Activated naive CD4-positive, alpha-beta T cell (primary cell): ENCODE measurements at regions not wholly inside any gene's neighbourhood (a gene's known extent, or its start where the extent isn't known, plus 50 kb on each side); places are given as distances from the start of the nearest gene placed in this dataset.
A peak's percentile ranks its signal among the peaks of the same experiment; 100 is the strongest.
"Not testable (repeated sequence)": the region's sequence is repeated elsewhere in the genome, so short reads cannot be mapped to it uniquely, and the experiment has no call there.

Experiments used
- DNase-seq, 4 experiments: peaks; one replicate each; lab custom pipeline; 2025; lab: John Stamatoyannopoulos, UW

DNA sequence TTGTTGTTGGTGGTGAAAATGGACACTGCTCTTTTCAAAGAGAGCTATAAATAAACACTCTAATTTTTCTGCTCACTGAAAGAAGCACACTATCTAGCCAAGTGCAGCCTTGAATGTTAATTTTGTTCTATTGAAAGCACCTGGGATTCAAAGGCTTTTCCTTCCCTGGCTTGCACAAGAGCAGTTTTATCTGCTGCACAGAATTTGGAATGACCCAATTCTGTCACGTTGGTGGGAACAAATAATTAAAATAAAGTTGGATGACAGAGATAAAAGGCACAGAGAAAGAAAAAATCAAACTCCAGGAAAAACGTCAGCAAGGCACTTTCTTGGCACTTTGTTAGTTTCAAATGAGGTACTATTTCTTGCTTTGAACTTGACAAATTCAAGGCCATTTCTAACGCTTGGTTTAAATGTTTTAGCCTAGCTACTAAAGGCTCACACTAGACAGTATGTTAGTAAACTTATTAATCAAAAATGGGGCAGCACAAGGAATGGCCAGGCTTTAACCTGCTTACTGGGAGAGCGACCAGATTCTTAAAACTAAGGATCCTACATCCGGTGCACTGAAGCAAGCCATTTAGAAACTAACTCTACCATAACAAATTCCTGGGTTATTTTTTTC lies 145.5 kb upstream of the ARG1 start:
- no peak for DNase-seq

DNA sequence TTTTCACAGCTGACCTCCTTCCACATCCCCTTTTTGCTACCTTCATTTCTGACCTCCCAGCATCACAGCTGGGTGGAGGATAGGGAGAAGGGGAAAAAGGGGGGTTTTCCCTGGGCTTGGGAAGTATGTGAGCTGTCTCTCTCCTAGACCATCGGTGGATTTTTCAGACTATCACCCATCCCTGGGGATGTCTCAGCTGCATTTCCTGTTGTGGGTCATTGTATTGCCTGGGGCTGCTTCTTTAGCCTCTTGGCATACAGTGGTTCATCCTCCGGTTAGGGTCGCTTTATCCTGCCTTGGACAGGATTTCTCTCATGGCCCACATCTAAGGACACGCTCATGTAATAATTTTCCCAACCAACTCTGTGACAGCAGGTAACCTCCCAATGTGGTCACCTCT lies 142.5 kb upstream of the ARG1 start:
- DNase-seq: no peak

DNA sequence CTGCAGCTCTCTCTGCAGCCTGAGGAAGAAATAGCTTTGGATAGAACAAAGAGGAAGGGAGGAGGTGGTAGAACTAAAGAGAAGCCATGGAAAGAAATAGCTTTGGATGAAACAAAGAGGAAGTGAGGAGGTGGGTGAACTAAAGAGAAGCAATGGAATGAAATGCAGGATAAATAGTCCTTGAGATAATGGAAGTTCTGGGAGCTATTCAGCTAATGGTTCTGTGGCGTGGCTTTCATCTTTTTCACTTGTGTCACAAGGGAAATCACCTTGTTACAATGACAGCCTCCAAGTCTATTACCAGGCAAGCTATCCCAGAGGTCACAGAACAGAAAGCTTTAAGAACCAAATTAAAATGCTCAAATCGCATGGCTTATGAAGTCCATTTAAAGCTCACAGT lies 141.3 kb upstream of the ARG1 start:
- no peak for DNase-seq

DNA sequence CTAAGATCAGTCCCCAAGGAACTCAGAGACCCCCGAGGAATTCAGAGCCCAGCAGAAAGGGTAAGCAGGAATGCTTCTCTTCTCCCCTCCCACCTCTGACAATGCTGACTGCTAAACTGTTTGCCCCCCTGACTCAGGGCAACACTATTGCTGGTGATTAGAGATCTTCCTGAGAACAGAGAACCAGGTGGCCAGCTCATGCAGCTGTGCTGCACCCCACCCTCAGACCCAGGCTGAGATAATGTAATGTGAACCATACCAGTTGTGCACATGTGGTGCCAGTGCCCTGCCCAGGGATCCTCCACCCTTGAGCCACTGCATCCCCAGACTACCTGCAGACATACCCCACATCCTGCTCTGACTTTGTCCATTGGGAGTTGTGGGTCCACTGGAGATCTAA lies 139.1 kb upstream of the ARG1 start:
- DNase-seq: no peak

DNA sequence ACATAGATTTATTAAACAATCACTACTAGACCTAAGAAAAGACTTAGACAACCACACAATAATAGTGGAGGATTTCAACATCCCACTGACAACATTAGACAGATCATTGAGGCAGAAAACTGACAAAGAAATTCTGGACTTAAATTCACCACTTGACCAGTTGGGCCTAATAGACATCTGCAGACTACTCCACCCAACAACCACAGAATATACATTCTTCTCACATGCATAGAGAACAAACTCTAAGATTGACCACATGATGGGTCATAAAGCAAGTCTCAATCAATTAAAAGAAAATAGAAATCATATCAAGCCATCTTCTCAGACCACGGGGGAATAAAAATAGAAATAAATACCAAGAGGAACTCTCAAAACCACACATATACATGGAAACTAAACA lies 136.7 kb upstream of the ARG1 start:
- DNase-seq: no peak

DNA sequence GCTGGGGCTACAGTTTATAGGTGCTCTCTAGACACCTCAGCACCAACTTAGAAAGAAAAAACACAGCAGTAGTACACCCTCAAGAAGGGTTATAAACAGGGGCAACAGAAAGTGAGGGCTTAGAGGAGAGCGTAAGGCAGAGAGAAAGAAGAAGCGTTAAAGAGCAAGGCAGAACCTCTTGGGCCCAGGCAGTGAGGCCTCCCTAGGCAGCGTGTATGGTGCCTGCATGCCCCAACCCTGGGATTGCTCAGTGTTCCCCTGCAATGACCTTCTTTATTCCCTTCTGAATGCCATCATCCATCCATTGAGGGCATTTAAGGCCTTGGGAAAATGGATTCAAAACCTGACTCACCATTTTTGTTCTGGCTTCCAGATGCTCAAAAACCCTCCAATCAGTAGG lies 130.0 kb upstream of the ARG1 start:
- no peak for DNase-seq

GRCh38 chr6:131443514-131443913 lies 129.5 kb upstream of the ARG1 start:
- DNase-seq: peak in 2 of 4 experiments; percentile 11 to 12

- not testable (repeated sequence) for DNase-seq
Observed at GRCh38 chr6:131445356-131445755, 127.7 kb upstream of the ARG1 start.

DNA sequence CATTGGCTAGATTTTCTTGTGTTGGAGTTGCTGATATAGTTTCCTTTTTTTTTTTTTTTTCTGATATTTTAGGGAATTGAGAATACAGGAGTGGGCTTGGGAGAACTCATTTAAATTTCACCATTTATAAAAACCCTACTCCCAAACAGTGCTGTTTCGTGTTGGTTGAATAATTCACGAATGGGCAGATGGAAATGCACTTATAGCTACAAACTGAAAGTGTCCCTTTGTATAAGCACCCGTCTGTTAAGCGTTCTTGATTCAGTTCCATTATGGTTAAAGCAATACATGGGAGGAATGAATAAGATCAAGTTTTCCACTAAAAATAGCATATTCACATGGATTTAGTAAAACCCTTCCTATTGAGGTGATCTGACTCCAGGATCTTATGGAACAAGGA lies 122.2 kb upstream of the ARG1 start:
- DNase-seq: no peak

DNA sequence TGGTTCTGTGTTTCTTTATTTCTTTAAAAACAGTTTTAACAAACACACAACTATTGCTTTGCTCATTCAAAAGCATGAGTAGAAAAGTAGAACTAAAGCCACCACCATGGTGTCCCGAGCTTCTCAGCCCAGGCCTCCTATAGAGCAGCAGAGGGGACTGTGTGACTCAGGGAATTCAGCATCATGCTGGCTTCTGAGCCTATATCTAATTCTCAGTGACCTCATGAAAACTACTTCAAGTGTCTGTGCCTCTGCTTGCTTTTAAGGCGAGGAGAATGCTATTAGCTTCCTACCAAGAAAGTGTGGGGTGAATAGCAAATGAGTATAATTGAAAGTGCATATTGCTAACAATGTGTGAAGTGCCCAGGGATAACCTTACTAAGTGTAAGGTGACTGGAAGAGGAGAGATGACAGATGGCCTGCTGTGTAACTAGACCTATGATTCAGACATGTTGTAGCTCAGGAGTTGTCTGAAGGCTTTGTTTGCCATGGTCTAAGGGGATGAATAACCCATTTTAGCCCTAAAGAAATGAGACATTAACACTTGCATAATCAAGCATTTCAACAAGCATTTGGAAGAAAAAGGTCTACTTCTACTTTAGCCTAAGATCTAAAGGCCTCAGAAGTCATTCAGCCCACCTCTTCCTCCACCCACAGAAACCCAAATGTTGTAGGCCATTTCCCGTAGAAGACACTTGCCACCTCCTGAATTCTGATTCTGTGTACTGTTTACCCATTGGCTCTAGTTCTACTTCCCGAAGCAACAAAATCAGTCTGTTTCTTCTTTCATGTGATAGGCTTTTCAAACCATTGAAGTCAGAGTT lies 121.5 kb upstream of the ARG1 start:
- no peak for DNase-seq

DNA sequence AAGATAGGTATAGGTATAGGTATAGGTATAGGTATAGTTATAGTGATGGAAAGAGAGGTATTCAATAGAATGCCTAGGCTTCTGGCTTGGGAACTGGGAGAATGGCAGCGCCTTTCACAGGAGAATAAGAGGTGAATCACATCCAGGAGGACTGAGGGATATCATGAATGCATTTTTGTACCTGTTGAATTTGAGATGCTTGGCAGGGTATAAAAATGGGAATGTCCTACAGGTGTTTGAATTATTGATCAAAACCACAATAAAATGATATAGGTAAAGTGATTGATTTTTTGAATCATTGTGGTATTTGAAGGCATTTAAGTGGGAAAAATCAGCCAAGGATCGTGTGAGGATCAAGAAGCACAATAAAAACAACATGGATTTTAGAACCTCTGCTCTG lies 119.2 kb upstream of the ARG1 start:
- DNase-seq: no peak

- DNase-seq: no peak
Observed at GRCh38 chr6:131456565-131456964, 116.5 kb upstream of the ARG1 start.

- DNase-seq: no peak
Observed at GRCh38 chr6:131459005-131459404, 114.0 kb upstream of the ARG1 start.

DNA sequence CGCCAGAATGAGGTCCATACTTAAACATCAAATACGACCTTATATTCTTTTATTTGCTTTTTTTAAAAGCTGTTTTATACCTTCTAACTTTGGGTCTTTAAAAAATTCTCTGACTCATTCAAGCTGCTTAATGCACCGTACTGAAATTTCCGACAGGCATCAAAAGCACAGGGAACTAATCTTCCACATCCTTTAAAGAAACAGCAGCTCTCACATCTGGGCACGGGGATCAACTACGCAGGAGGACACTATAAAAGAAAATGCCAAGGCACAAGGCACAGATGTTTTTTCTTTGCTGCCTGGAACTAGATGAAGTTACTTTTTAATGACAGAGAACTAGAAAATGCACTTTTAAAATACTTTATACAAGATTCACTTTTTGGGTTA lies 112.4 kb upstream of the ARG1 start:
- no peak for DNase-seq

GRCh38 chr6:131469130-131469529 lies 103.9 kb upstream of the ARG1 start:
- no peak for DNase-seq

GRCh38 chr6:131470534-131470933 lies 102.5 kb upstream of the ARG1 start:
- DNase-seq: no peak

- DNase-seq: no peak
Observed at GRCh38 chr6:131471331-131471730, 101.7 kb upstream of the ARG1 start.

GRCh38 chr6:131473303-131473702 lies 99.7 kb upstream of the ARG1 start:
- not testable (repeated sequence) for DNase-seq

GRCh38 chr6:131476362-131476761 lies 96.7 kb upstream of the ARG1 start:
- no peak for DNase-seq

DNA sequence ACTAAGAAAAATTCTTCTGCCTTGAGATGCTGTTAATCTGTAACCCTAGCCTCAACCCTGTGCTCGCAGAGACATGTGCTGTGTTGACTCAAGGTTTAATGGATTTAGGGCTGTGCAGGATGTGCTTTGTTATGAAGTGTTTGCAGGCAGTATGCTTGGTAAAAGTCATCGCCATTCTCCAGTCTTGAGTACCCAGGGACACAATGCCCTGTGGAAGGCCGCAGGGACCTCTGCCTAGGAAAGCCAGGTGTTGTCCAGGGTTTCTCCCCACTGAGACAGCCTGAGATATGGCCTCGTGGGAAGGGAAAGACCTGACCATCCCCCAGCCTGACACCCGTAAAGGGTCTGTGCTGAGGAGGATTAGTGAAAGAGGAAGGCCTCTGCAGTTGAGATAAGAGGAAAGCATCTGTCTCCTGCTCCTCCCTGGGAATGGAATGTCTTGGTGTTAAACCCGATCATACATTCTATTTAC lies 94.2 kb upstream of the ARG1 start:
- DNase-seq: not testable (repeated sequence)

DNA sequence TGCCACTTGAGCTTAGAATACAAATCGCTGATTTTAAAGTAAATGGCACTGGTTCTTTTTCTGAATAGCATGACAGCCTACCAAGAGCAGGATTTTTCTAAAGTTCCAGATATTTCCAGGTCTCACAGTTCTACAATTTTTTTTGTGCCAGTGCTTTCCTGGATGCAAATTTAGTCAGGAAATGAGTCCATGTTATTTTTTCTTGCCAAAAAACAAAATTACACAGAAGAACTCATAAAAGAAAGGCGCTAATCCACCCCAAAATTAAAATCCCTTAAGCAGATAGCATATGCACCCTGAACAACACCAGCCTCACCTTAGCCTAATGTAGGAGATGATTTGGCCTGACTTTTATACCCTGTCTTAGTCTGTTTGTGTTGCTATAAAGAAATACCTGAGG lies 86.4 kb upstream of the ARG1 start:
- DNase-seq: no peak

GRCh38 chr6:131488780-131489179 lies 84.2 kb upstream of the ARG1 start:
- no peak for DNase-seq

GRCh38 chr6:131490441-131490840 lies 82.6 kb upstream of the ARG1 start:
- no peak for DNase-seq
